IPS-18c (cell line): ENCODE measurements at regions not wholly inside any gene's neighbourhood (a gene's known extent, or its start where the extent isn't known, plus 50 kb on each side); places are given as distances from the start of the nearest gene placed in this dataset.

Source experiments
- H3K4me3 ChIP-seq: 2 replicates; pipeline ENCODE4 v1.7.0; 2013; ENCODE audit warnings: low read depth, mild to moderate bottlenecking, low read length, moderate library complexity; ENCODE audit not compliant: insufficient read depth
- H3K9me3 ChIP-seq: one replicate; pipeline ENCODE4 v1.6.1; 2013; ENCODE audit warnings: mild to moderate bottlenecking, low read length, moderate library complexity; ENCODE audit not compliant: control insufficient read depth, insufficient read depth

DNA sequence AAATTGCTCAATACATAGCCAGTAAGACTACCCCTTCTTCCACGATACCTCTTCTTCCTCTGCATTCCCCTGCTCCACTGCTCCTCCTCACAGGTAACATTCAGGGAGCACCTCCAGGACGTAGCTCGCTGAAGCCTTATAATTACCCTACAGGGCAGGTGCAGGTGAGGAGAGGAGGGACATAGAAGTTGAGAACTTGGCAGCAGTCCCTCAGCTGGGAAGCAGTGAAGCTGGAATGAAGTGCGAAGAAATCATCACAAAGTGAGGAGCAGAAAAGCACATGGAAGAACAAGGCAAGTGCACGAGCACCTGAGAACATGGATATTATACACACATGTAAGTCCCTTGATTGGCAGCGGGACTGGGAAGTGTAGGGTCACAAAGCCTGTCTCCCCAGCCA, 118.2 kb downstream of the HSD17B3 start:
- Histone ChIP-seq H3K4me3 (no peak overlapping the region), H3K9me3 (no peaks in the 10 kb centered on the region)

DNA sequence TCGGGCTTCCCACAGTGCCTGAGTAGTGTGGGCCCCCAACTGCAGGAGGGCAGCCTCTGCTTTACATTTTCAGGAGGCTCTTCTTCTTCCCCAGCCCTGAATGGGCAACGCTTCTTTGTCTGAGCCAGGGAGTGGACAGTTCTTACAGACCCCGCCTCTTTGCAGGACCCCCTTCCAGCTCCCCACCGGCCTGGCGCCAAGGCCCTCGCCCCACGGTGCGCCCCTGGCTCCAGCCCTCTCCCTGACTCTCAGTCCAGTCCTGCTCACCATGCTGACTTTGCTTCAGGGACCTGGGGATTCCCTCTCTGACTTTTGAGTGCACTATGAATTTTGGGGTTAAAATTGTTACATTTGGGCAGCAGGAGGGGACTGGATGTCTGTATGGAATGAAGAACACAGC, 123.8 kb downstream of the HSD17B3 start:
- Histone ChIP-seq H3K4me3 (no peak overlapping the region), H3K9me3 (no peaks in the 10 kb centered on the region)

DNA sequence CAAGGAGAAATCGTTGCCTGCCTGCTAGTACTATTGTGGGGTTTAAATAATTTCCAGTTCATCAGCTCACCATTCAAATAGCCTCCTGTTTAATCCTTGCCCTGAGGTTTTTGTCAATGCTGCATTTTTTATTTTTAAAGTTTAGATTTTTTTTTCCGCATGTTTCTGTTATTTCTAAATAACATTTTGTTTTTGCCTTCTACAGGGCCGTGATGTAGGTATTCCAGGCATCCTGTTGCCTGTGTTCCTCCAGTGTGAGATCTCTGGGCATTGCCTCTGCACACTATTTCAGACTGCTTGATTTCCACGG, 124.3 kb downstream of the HSD17B3 start:
- H3K9me3 ChIP-seq, result no peaks in the 10 kb centered on the region
- H3K4me3 ChIP-seq, result no peak overlapping the region

DNA sequence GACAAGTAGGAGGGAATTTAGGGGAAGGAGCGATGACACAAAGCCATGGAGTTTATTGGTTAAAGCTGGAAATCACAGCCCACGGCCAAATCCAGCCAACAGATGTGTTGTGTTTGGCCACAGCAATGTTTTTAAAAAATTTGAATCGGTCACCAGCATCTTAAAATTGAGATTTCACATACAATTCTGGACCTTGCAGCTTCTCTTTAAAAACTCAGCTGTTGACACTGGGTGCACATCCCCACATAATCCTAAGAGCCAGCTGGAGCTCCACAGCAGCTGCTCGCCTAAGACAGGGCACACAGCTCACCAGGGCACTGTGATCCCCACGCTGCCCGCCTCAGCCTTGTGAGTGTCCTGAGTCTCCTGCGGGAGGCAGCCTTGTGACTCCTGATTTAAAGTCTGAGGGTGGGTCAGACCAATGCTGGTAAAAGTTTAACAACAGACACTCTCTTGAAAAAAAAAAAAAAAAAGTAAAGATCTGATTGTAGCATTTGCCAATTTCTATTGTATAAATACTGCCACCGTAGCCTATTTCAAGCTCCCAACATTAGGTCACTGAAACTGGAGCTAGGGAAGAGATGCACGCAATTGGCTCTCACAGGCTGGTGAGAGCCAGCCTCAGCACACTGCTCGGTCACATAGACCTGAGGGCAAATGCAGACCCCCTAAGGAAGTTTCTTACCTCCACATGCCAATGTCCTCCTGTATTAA, 124.8 kb downstream of the HSD17B3 start:
- H3K9me3 ChIP-seq, result peaks cover under 1% of the 10 kb centered on the region
- H3K4me3 ChIP-seq, result no peak overlapping the region

DNA sequence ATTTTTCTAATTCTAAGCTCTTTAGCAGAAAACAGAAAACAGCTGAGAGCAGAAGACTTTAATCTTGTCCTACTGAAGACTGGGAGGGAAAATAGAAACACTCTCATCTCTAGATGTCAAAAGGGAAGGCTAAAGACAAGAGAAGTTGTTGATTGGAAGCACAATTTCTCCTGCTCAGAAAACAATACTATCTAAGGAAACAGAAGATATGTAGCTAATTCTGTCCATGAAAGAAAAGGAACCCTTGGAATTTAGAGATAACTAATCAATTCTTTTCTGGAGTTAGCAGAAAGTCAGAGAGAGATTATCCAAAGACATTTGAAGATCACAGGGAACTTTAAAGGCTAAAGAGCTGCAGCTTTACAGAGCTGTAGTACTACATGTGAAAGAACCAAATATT, 126.2 kb downstream of the HSD17B3 start:
- no peak overlapping the region for H3K4me3 ChIP-seq
- peaks cover 2% of the 10 kb centered on the region for H3K9me3 ChIP-seq

DNA sequence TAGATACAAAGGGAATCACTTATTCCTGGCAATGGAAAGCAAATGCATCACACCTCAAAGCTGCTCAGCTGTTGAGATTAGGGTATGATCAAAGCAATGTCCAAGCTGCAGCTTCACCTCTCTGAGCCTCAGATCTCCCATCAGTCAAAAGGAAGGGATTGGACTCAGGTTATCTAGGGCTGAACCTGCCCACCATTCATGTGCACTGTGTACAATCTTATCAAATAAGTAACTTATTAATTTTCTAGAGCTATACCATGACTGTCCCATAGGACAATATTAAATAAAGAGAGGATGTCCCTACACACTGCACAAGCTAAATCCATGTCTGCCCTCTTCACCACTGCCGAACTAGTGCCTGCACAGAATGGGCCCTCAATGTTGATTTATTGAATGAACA, 127.0 kb downstream of the HSD17B3 start:
- Histone ChIP-seq H3K4me3 (no peak overlapping the region), H3K9me3 (peaks cover 2% of the 10 kb centered on the region)

DNA sequence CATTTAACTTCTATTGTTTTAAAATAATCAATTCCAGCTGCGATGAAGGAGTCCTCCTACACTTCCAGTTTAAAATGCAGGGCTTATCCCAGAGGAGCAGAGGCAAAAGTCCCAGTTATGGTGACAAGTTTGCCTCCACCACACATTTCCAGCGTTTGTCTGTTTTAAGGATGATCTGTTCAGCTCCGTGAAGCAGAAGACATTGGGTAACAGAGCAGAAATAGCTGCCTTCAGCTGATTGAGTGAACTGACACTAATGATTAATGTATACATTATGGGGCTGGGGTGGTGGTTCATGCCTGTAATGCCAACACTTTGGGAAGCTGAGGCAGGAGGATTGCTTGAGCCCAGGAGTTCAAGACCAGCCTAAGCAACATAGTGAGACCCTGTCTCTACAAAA, 127.6 kb downstream of the HSD17B3 start:
- Histone ChIP-seq H3K9me3 (peaks cover 2% of the 10 kb centered on the region), H3K4me3 (no peak overlapping the region)

DNA sequence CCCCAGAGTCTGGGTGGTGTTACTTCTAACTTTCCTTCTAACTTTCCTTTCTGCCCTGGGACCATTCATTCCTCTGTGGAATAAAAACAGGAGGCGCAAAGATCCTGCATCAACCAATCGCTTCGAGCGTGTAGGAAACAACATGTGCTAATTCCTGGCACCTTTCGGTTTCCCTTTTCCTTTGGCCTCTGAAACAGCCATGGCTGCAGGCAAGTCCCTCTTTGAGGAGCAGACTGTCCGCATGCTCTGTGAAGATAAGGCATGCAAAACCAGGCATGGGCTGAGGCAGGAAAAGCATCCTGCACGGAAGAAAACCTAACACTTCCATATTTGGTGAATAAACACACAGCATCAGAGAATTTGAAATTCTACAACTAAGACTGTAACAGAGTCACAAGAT, 128.3 kb downstream of the HSD17B3 start:
- peaks cover 2% of the 10 kb centered on the region for H3K9me3 ChIP-seq
- no peak overlapping the region for H3K4me3 ChIP-seq

DNA sequence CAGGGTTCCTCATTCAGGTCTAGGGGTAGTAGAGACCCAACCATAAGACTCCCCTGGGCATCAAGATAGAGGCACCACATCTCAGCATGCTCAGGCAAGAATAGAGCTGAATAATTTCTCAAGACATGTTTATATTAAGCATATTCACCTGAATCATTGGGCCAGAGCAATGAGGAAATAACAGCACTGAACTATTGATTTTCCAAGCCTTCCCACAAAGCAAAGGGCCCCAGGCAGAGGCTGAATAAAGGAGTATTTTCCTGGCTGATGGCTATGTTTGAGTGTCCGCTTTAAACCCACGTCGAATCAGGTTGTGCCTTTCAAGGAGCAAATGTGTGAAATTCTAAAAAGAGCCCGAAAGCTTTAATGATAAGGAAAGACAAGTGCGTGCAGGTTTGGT, 129.2 kb downstream of the HSD17B3 start:
- H3K4me3 ChIP-seq, result no peak overlapping the region
- H3K9me3 ChIP-seq, result peaks cover 2% of the 10 kb centered on the region

DNA sequence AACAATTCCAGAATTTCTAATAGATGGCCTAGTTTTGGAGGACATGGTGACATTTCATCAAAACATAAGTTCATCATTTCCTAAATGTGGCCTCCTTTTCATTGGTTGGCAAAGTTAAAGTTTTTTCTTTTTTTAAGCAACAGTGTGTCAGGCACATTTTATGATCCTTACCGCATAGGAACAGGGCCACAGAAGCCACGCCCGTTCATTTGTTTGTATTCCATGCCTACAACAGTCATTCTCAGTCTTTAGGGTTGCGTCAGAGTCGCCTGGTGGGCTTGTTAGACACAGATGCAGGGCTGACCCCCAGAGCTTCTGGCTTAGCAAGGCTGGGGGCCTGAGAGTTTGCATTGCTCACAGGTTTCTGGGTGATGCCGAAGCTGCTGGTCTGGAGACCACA, 130.2 kb downstream of the HSD17B3 start:
- Histone ChIP-seq H3K9me3 (peaks cover 2% of the 10 kb centered on the region), H3K4me3 (no peak overlapping the region)

DNA sequence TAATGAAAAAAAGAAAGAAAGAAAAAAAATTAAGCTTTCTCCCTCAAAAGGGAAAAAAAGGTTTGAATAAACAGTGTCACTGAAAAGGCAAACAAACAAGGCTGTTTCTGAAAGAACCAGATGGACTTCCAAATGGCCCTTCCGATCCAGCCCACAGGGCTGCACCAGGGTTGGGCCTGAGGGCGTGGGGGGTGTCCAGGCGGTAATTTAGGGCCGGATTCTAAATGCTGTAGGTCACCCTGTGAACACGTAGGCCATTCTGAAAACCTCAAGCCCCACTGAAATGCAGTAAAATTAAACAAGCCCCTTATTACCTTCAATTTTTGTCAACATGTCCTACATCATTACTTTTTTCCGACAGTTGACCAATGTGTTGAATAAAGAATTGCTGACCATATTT, 132.1 kb downstream of the HSD17B3 start:
- no peak overlapping the region for H3K4me3 ChIP-seq
- H3K9me3 ChIP-seq, result peaks cover 2% of the 10 kb centered on the region

DNA sequence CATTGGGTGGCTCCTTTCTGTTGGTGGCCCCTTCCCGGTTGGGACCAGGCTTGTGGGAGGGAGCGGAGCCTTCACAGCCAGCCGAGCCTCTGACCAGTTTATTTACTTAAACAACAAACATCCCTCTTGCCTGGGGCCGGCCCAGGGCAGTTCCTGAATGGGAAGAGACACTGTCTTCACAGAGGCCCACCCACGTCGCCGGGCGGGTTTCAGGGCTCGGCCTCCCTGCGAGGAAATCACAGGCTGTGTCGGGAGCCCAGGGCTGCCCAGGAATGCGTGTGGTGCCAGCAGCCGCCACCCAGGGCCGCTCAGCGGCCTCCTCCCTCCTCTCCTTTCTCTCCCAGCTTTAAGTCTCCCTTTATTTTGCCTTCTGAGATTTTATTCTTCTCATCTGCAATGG, 132.5 kb downstream of the HSD17B3 start:
- Histone ChIP-seq H3K9me3 (peaks cover 2% of the 10 kb centered on the region), H3K4me3 (no peak overlapping the region)

DNA sequence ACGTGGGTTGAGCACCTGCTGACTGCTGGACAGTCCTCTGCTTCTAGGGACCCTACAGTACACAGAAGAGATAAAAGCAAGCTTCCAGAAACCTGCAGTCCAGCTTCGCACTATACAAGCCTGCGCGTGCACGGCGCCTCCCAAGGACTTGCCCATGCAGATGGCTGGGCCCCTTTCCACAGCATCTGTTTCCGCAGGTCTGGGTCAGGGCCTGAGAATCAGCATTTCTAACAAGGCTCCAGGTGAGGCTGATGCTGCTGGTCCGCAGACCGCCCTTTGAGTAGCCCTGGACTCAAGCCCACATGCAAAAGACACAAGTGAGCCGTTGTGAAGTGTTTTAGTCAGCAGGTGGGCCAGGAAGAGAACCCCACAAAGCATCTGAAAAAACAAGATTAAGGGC, 133.1 kb downstream of the HSD17B3 start:
- peaks cover 2% of the 10 kb centered on the region for H3K9me3 ChIP-seq
- no peak overlapping the region for H3K4me3 ChIP-seq

DNA sequence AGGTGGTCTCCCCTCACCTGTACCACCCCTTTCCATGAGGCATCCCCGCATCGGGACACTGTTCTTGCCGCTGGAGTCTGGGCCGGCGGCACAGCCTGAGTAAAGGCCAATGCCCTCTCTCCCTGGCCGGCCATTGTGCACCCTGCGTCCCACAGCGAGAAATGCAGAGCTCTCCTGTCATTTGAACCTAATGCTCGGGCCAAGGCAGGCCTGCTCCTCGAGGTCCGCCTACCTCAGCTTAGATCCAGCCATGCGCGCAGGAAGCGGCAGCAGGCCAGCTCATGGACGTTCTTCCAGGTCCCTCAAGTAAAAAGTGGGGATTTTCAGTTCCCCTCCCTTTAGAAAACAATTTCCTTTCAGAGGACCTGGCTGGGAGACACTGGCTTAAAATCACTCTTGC, 135.0 kb downstream of the HSD17B3 start:
- H3K4me3 ChIP-seq, result no peak overlapping the region

DNA sequence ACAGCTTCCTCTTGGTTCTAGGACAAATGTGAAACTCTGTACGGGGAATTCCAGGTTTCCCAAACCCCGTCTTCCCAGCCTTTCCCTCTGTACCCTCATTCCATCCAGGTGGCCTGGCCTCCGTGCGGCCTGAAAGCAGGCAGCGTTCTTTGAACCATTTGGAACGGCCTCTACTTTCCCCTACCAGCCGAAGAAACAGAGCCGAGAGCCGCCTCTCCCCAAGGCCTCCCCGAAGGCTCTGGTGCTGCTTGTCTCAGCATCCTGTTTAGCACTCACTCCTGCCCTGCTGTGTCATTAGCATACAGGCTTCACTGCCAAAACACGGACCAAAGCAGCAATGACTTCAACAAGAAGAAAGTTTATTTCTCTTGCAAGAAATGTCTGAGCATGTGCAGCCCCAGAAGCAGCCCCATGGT, 137.7 kb downstream of the HSD17B3 start:
- no peaks in the 10 kb centered on the region for H3K9me3 ChIP-seq
- H3K4me3 ChIP-seq, result no peak overlapping the region

More for the DNA sequence above, 135.0 kb downstream of the HSD17B3 start:
- no peaks in the 10 kb centered on the region for H3K9me3 ChIP-seq

DNA sequence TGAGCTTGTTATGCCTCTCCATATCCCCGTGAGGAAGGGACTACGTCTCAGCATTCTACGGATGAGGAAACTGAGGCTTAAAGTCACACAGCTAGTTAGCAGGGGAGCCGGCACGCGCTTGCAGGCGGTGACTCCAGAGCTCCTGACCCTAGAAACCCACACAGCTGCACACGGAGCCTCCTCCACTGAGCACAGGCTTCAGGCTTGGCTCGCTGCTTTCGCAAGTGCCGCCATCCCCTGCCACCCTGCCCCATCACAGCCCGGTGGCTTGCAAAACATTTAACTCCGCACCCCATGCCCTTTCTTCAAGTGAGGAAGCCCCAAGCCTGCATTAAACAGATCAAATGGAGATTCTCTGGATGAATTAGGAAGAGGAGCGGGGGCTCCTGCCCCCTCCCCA, 138.3 kb downstream of the HSD17B3 start:
- Histone ChIP-seq H3K9me3 (no peaks in the 10 kb centered on the region), H3K4me3 (no peak overlapping the region)

DNA sequence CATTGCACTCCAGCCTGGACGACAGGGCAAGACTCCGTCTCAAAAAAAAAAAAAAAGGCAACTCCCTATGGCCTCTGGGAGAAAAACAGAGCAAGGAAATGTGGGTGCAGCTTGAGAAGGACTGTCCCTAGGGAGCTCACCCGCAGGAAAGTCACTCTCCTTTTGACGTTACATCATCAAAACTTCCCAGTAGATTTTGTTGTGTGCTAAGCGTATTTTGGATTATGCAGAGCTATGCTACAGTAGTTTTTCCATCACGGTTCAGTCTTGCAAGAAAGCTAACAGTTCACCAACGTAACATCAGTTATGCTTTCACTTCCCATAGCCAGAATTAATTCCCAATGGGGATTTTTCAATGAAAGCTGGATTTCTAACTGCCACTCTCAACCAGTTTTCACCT, 138.8 kb downstream of the HSD17B3 start:
- Histone ChIP-seq H3K9me3 (no peaks in the 10 kb centered on the region), H3K4me3 (no peak overlapping the region)

DNA sequence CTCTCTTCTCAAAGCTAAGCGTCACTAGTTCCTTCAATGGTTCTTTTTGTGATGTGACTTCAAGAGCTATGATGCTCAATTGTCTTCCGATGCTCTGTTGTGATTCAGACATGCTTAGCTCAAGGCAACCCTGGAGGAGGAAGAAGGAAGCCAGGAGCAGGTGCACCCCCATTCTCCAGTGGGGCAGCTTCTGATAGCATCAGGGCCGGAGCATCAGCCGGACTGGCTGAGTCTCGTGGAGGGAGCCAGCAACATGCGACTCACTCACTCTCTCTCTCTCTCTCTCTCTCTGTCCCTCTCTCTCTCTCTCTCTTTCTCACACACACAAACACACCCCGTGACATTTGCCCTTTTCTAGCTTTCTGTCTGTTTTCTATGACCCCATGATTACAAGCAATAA, 140.2 kb downstream of the HSD17B3 start:
- H3K9me3 ChIP-seq, result no peaks in the 10 kb centered on the region

DNA sequence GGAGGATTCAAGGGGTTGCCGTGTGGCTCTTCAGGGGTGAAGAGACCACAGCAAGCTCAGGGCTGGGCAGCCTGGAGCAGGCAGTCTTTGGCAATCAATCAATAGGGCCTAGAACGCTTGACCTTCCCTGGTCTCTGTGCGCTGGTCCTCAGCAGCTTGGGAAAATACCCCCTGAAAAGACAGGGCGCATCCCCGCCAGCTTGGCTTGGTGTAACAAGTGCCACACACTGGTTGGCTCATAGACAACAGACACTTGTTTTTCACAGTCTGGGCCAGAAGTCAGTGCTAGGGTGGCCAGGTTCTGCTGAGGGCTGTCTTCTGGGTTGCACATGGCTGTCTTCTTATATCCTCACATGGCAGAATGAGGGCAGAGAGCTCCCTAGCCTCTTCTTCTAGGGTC, 141.1 kb downstream of the HSD17B3 start:
- Histone ChIP-seq H3K9me3 (no peaks in the 10 kb centered on the region), H3K4me3 (no peak overlapping the region)

More for the DNA sequence above, 140.2 kb downstream of the HSD17B3 start:
- H3K4me3 ChIP-seq, result no peak overlapping the region
